ENCODE measurements at regions not wholly inside any gene's neighbourhood (a gene's known extent, or its start where the extent isn't known, plus 50 kb on each side); places are given as distances from the start of the nearest gene placed in this dataset.
A peak's percentile ranks its signal among the peaks of the same experiment; 100 is the strongest.
"Not testable (repeated sequence)": the region's sequence is repeated elsewhere in the genome, so short reads cannot be mapped to it uniquely, and the experiment has no call there.

DNA sequence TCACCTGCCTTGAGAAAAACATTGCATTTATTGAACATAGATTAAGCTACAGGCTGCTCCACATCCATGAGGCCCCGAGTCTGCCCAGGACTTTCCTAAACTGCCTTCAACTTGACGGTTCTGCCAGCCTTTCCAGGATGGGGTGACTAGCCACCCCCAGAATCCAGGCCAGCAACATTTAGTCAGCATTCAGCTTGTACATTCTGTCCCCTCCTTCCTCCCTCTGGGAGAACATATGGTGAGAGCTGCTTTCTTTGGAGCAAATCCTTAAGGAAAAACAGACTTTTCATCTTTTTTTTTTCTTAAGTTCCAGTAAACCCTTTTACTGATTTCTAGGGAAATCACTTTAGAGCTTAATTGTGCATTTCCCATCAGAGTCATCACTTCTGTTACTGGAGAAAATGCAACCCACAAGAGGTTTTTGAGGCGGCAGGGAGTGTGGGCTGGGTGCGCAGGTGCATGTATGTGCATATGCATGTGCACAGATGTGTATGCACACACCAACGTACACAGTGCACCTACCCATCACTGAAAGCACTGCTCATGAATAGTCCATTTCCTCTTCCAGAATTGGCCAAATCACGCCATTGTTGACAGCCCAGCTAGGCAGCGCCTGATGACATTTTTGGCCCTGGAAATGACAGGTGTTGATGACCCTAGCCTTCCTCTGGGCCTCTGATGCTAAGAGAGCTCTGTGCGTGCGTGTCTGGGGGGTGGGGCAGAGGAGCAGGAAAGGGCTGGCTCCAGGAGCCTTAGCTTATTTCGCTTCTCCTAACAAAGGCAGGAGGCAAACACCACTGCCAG is 145.6 kb downstream of the HSD17B3 start:
- Mint-ChIP-seq H3K4me3 (no peak overlapping the region), H3K36me3 (ENCODE audit: low read depth) (no peaks in the 10 kb centered on the region), H3K27me3 (peaks cover 19% of the 10 kb centered on the region), H3K9me3 (ENCODE audit: low read depth) (no peaks in the 10 kb centered on the region), H3K27ac (no peak overlapping the region), H3K4me1 (peaks cover 5% of the 10 kb centered on the region)
- intact Hi-C loops (cut with DNase I, micrococcal nuclease) = loop anchor here in 1 of 2 experiments (10.0 kb wide), 1 partner anchor 58 kb away; no protein-coding TSS in a partner anchor
- DNase-seq = peak; percentile 17
- CTCF ChIA-PET = no interaction called here
- ATAC-seq = peak; percentile 42
- POLR2A ChIA-PET = no interaction called here

DNA sequence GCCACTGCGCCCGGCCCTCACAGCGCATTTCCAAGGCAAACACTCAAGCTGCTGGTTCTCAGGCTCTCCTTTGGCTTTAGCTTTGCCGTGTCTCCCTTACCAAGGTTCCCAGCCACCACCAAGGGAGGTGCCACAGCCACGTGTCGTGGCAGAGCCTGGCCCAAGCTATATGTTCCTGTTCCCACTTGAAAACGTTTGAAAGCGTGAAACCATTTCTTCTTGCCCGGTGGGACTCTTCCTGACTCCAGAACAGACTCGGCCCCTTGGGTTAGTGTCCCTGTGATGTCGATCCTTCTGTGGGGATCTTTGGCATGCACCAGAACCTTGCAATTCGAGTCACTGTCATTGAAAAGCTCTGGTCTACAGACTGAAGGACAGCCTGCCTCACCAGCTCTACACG is 147.9 kb downstream of the HSD17B3 start:
- ChIA-PET CTCF (no interaction called here), POLR2A (no interaction called here)
- no peak overlapping the region for H3K27ac Mint-ChIP-seq
- intact Hi-C loops (cut with DNase I, micrococcal nuclease) = loop anchor here (5.0 to 10.0 kb wide), 2 partner anchors 61 to 63 kb away; no protein-coding TSS in a partner anchor
- DNase-seq (no peak), ATAC-seq (no peak)
- peaks cover 21% of the 10 kb centered on the region for H3K4me1 Mint-ChIP-seq
- H3K4me3 Mint-ChIP-seq = no peak overlapping the region
- H3K36me3 Mint-ChIP-seq (ENCODE audit: low read depth) = no peaks in the 10 kb centered on the region
- peaks cover 22% of the 10 kb centered on the region for H3K27me3 Mint-ChIP-seq
- H3K9me3 Mint-ChIP-seq (ENCODE audit: low read depth) = no peaks in the 10 kb centered on the region

DNA sequence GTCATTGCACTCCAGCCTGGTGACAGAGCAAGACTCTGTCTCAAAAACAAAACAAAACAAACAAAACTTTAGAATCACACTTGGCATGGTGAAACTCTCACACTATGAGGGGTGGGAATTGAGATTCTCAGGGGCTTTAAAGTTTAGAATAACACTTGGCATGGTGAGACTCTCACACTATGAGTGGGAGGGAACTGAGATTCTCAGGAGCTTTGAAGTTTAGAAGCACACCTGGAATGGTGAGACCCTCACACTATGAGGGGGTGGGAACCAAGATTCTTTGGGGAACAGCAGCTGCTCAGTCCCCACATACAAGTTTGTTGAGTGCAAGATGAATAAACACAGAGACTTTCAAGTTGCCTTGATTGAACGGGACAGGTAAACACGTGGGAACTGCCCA is 149.4 kb downstream of the HSD17B3 start:
- Mint-ChIP-seq H3K9me3 (ENCODE audit: low read depth) (no peaks in the 10 kb centered on the region), H3K27ac (no peak overlapping the region), H3K4me3 (no peak overlapping the region), H3K4me1 (peaks cover 16% of the 10 kb centered on the region), H3K36me3 (ENCODE audit: low read depth) (no peaks in the 10 kb centered on the region), H3K27me3 (peaks cover 21% of the 10 kb centered on the region)
- intact Hi-C loops (cut with DNase I, micrococcal nuclease) = loop anchor here (5.0 to 10.0 kb wide), 2 partner anchors 62 to 65 kb away; no protein-coding TSS in a partner anchor
- CTCF ChIA-PET = no interaction called here
- DNase-seq = no peak
- POLR2A ChIA-PET = no interaction called here
- no peak for ATAC-seq

DNA sequence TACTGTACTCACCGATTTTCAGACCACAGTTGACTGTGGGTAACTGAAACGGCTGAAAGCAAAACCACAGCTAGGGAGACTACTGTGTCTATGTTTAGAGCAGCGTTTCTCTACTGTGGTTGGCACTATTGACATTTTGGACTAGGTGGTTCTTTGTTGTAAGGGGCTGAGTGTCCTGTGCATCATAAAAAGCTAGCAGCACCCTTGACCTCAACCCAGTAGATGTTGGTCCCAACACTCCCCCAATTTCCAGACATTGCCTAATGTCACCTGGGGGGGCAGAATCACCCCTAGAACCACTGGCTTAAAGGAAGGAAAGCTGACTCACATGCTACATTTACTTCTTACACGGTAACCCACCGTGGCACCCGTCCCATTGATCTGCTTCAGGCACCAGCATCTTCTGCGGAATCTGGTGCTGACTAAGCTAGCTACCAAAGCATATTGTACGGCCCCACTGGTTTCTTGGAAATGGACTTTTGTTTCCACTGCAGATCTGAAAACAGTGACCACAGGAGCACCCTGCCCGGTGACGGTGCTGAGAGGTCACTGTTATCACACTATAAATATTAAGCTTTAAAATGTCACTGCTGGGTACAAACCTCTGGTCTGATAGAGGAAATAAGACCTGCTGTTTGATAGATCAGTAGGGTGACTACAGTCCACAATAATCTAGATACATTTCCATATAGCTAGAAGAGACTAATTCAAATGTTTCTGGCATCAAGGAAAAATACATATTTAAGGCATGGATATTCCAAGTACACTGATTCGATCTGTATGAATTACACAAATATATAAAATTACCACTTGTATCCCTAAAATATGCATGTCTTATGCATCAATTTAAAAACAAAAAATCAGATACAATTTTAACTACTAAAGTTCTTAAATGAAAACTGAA is 151.4 kb downstream of the HSD17B3 start:
- intact Hi-C loops (cut with DNase I, micrococcal nuclease) = loop anchor here (5.0 to 10.0 kb wide), 2 partner anchors 64 to 67 kb away; no protein-coding TSS in a partner anchor
- Mint-ChIP-seq H3K4me1 (peaks cover 25% of the 10 kb centered on the region), H3K36me3 (ENCODE audit: low read depth) (no peaks in the 10 kb centered on the region), H3K4me3 (no peak overlapping the region), H3K27ac (no peak overlapping the region), H3K27me3 (peaks cover 26% of the 10 kb centered on the region), H3K9me3 (ENCODE audit: low read depth) (no peaks in the 10 kb centered on the region)
- DNase-seq (peak; percentile 77), ATAC-seq (peak; percentile 90)
- ChIA-PET POLR2A (interaction anchor here (0.6 kb wide), 1 partner anchor 1313 kb away, joined by 3 read pairs; no protein-coding TSS in a partner anchor), CTCF (interaction anchor here (0.5 to 1.6 kb wide), 6 partner anchors 9 to 580 kb away, joined by 3 to 7 read pairs (median 4); no protein-coding TSS in a partner anchor)

DNA sequence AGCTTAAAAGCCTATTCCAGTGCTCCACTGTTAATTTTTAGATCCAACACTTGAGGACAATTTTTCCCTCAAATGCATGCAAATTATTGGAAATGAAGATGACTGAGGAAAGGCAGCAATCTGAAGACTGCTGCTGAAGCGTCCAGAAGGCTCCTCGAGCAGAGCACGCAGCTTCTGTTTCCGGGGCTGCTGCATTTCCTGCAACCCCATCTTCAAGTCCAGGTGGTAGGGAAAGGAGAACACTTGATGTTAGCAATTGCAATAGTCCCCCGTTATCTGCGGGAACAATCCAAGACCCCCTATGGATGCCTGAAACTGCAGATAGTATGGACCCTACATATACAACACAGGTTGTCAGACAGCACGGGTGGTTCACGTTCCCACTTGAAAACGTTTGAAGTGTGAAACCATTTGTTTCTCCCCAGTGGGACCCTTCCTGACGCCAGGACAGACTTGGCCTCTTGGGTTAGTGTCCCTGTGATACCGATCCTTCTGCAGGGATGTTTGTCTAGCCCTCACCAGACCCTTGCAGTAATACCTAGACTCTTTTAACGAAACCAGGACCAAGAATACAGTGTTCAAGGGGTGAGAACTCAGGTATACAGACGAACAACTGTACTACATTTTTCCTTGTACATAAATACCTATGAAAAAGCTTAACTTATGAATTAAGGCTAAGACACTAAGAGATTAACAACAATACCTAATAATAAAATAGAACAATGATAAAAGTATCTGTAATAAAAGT is 152.3 kb downstream of the HSD17B3 start:
- Mint-ChIP-seq H3K4me1 (peaks cover 25% of the 10 kb centered on the region), H3K4me3 (no peak overlapping the region), H3K27ac (no peak overlapping the region), H3K27me3 (peaks cover 27% of the 10 kb centered on the region), H3K9me3 (ENCODE audit: low read depth) (no peaks in the 10 kb centered on the region), H3K36me3 (ENCODE audit: low read depth) (no peaks in the 10 kb centered on the region)
- ChIA-PET POLR2A (no interaction called here), CTCF (interaction anchor here (0.8 to 1.6 kb wide), 4 partner anchors 9 to 323 kb away, joined by 3 to 7 read pairs (median 4); no protein-coding TSS in a partner anchor)
- DNase-seq (no peak), ATAC-seq (peak; percentile 17)
- intact Hi-C loops (cut with DNase I, micrococcal nuclease) = loop anchor here (5.0 to 10.0 kb wide), 2 partner anchors 65 to 68 kb away; no protein-coding TSS in a partner anchor

DNA sequence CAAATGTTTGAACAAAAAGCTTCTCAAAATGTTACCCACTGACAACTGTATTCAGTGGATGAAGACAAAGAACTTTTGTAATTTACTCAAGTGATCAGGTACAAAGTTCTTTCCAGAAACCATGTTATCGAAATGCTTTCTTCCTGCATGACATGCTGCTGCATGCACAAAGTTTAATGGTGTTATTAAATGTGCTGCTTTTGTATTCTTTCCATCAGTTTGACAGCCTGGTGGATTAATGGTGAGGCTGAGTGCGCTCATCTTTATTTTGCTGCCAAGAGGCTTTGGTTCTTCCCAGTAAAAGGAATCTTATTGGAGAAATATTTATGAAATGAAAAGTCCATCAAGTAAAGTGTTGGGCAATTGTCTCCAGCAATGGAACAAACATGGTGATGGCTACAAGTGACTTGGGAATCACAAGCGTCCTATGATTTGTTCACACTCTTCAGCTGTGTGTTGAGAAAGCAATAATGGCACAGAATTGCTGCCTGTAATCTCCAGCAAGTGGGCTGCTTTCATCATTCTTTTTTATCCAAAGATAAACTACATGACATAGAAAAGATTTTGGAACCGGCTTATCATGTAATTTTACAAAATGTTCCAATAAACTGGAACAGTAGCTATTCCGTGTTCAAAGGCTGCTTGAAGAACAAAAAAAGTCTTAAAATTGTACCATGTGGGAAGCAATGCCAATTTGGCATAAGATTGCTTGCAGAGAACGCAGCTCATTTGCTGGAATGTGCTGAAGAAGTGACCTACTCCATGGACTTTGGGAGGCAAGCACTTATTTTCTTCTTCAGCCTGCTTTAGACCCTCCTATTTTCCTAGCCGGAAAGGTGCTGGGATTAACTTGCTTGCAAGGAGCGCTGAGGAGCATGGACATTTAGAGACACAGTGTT is 153.1 kb downstream of the HSD17B3 start:
- peaks cover 31% of the 10 kb centered on the region for H3K27me3 Mint-ChIP-seq
- intact Hi-C loops (cut with DNase I, micrococcal nuclease) = no loop called here
- ChIA-PET POLR2A (no interaction called here), CTCF (interaction anchor here (0.8 to 0.9 kb wide), 2 partner anchors 93 to 322 kb away, joined by 3 read pairs; no protein-coding TSS in a partner anchor)
- no peaks in the 10 kb centered on the region for H3K9me3 Mint-ChIP-seq (ENCODE audit: low read depth)
- H3K27ac Mint-ChIP-seq = no peak overlapping the region
- H3K4me3 Mint-ChIP-seq = no peak overlapping the region
- no peaks in the 10 kb centered on the region for H3K36me3 Mint-ChIP-seq (ENCODE audit: low read depth)
- no peak for DNase-seq
- no peak for ATAC-seq
- H3K4me1 Mint-ChIP-seq = peaks cover 25% of the 10 kb centered on the region

DNA sequence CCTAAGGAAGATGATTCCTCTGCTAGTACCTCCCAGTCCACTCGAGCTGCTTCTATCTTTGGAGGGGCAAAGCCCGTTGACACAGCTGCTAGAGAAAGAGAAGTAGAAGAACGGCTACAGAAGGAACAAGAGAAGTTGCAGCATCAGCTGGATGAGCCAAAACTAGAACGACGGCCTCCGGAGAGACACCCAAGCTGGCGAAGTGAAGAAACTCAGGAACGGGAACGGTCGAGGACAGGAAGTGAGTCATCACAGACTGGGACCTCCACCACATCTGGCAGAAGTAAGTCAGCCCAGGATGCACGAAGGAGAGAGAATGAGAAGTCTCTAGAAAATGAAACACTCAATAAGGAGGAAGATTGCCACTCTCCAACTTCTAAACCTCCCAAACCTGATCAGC is 154.9 kb downstream of the HSD17B3 start:
- Mint-ChIP-seq H3K27me3 (peaks cover 28% of the 10 kb centered on the region), H3K4me1 (peaks cover 25% of the 10 kb centered on the region)
- H3K9me3 Mint-ChIP-seq (ENCODE audit: low read depth); POLR2A ChIA-PET; H3K4me3 Mint-ChIP-seq; H3K36me3 Mint-ChIP-seq (ENCODE audit: low read depth); ATAC-seq; H3K27ac Mint-ChIP-seq; CTCF ChIA-PET; intact Hi-C loops (cut with DNase I, micrococcal nuclease): not testable (repeated sequence)
- peak; percentile 24 for DNase-seq

DNA sequence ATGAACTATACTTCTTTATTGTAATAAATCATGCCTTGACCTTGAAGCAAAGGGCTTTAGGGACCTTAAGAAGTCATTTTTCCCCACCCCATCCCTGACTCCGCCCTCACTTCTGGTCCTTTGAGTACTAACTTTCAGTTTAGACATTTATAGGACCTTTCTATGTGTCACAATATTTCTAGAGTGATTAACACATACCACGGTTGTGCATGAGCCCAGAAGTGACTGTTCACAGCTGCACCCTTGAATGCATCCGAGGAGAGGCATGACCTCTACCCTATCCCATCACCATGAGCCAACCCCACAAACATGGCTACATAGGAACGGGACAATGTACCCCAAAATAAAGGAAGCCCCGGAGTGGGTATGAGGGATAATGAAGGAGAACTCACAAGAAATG is 160.3 kb downstream of the HSD17B3 start:
- no peak overlapping the region for H3K4me3 Mint-ChIP-seq
- no peak overlapping the region for H3K27ac Mint-ChIP-seq
- DNase-seq (no peak), ATAC-seq (peak; percentile 23)
- H3K9me3 Mint-ChIP-seq (ENCODE audit: low read depth) = no peaks in the 10 kb centered on the region
- ChIA-PET POLR2A (no interaction called here), CTCF (no interaction called here)
- H3K36me3 Mint-ChIP-seq (ENCODE audit: low read depth) = no peaks in the 10 kb centered on the region
- H3K4me1 Mint-ChIP-seq = peaks cover 1% of the 10 kb centered on the region
- intact Hi-C loops (cut with DNase I, micrococcal nuclease) = no loop called here
- peaks cover 12% of the 10 kb centered on the region for H3K27me3 Mint-ChIP-seq

DNA sequence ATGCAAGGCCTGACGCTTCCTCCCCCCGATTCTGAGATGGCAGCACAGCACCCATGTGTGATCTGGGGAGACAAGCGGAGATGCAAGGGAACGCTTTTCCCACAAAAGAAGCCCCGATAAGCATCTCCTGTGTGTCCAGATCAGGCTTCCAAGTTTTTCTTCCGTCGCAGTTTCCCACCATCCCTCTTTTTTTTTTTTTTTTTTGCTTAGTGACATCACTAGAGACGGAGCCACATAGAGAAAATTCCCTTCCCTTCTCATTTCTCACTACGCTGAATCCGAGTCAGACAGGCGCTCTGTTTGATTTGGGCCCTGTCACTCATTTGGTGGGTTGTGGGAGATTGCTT is 160.9 kb downstream of the HSD17B3 start:
- CTCF ChIA-PET = no interaction called here
- no peak for ATAC-seq

DNA sequence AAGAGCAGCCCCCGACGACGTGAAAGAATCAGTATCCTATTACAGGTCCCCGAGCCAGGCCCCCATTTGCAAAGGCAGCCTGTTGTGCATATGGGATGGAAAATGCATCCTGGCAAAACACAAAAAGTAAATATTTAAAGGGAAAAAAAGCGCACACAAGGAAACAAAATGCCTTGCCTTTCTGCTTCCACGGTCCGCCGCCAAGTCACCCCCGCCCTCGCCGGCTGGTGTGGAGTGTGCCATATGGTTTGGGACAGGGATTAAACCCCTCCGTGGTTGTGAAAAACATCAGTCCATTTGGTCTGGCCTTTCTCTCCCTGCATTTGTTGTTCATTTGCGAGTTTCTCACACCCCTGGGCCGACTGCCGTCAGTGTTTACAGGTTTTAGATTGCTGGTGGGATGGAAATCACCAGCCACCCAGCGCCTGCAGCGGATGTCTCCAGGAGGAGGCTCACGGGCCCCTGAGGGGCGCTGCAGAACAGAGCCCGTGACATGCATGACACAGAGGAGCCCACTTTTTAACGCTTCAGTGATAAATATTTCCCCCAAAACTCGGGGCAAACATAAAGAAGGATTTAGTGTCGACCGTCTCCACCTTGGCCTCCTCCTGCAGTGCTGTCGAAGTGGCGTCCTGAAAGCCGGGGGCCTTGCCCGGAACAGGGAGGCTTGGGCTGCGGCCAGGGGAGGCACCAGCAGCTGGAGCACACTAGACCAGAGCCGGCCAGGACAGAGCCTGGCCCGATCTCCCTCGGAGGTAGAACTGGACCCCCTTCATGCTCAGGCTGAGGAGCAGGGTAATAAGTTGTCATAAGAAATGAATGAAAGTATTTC is 161.5 kb downstream of the HSD17B3 start:
- Mint-ChIP-seq H3K27me3 (peaks cover 7% of the 10 kb centered on the region), H3K9me3 (ENCODE audit: low read depth) (no peaks in the 10 kb centered on the region), H3K4me3 (no peak overlapping the region), H3K27ac (no peak overlapping the region), H3K4me1 (peaks cover 4% of the 10 kb centered on the region), H3K36me3 (ENCODE audit: low read depth) (no peaks in the 10 kb centered on the region)
- intact Hi-C loops (cut with DNase I, micrococcal nuclease) = no loop called here
- DNase-seq (no peak), ATAC-seq (no peak)
- POLR2A ChIA-PET = no interaction called here
- CTCF ChIA-PET = no interaction called here

More for the DNA sequence above, 160.9 kb downstream of the HSD17B3 start:
- no peak for DNase-seq
- Mint-ChIP-seq H3K27ac (no peak overlapping the region), H3K27me3 (peaks cover 7% of the 10 kb centered on the region), H3K4me1 (no peaks in the 10 kb centered on the region), H3K9me3 (ENCODE audit: low read depth) (no peaks in the 10 kb centered on the region), H3K36me3 (ENCODE audit: low read depth) (no peaks in the 10 kb centered on the region), H3K4me3 (no peak overlapping the region)
- POLR2A ChIA-PET = no interaction called here
- intact Hi-C loops (cut with DNase I, micrococcal nuclease) = no loop called here
